H4 (cell line): ENCODE measurements at regions not wholly inside any gene's neighbourhood (a gene's known extent, or its start where the extent isn't known, plus 50 kb on each side); places are given as distances from the start of the nearest gene placed in this dataset.
"Not testable (repeated sequence)": the region's sequence is repeated elsewhere in the genome, so short reads cannot be mapped to it uniquely, and the experiment has no call there.

ENCODE experiments used
- DNase-seq: peaks from one replicate; pipeline ENCODE4 v3.0.0-alpha.2; 2015; ENCODE audit warnings: low spot score

- DNase-seq = no peak
Observed at GRCh38 chr5:158264264-158264663, 405.3 kb upstream of the CLINT1 start.

GRCh38 chr5:158261674-158262367, 402.9 kb upstream of the CLINT1 start:
- DNase-seq = no peak

- no peak for DNase-seq
Observed at GRCh38 chr5:158256096-158256495, 397.2 kb upstream of the CLINT1 start.

- no peak for DNase-seq
Observed at GRCh38 chr5:158255609-158256008, 396.7 kb upstream of the CLINT1 start.

GRCh38 chr5:158246661-158247060, 387.7 kb upstream of the CLINT1 start:
- DNase-seq = no peak

- no peak for DNase-seq
Observed at GRCh38 chr5:158245513-158245912, 386.6 kb upstream of the CLINT1 start.

GRCh38 chr5:158244882-158245281, 385.9 kb upstream of the CLINT1 start:
- no peak for DNase-seq

GRCh38 chr5:158236511-158237335, 377.8 kb upstream of the CLINT1 start:
- no peak for DNase-seq

- no peak for DNase-seq
Observed at GRCh38 chr5:158235159-158235547, 376.2 kb upstream of the CLINT1 start.

GRCh38 chr5:158234323-158235158, 375.6 kb upstream of the CLINT1 start:
- peak; percentile 77 for DNase-seq

- no peak for DNase-seq
Observed at GRCh38 chr5:158233735-158234322, 374.9 kb upstream of the CLINT1 start.

GRCh38 chr5:158227314-158227713, 368.4 kb upstream of the CLINT1 start:
- DNase-seq = not testable (repeated sequence)

- no peak for DNase-seq
Observed at GRCh38 chr5:158226496-158226895, 367.6 kb upstream of the CLINT1 start.

GRCh38 chr5:158224253-158224652, 365.3 kb upstream of the CLINT1 start:
- DNase-seq = no peak

- DNase-seq = no peak
Observed at GRCh38 chr5:158223054-158223600, 364.2 kb upstream of the CLINT1 start.

GRCh38 chr5:158212917-158213316, 354.0 kb upstream of the CLINT1 start:
- no peak for DNase-seq

- DNase-seq = no peak
Observed at GRCh38 chr5:158212237-158212636, 353.3 kb upstream of the CLINT1 start.

- peak; percentile 31 for DNase-seq
Observed at GRCh38 chr5:158209219-158209908, 350.4 kb upstream of the CLINT1 start.

- no peak for DNase-seq
Observed at GRCh38 chr5:158207733-158208132, 348.8 kb upstream of the CLINT1 start.

- no peak for DNase-seq
Observed at GRCh38 chr5:158205992-158206391, 347.0 kb upstream of the CLINT1 start.

GRCh38 chr5:158203261-158203660, 344.3 kb upstream of the CLINT1 start:
- no peak for DNase-seq
